Activated naive CD4-positive, alpha-beta T cell treated with anti-CD3 and anti-CD28 coated beads, Interleukin-2, amount 50 U/mL, for 24 hours (primary cell): ENCODE measurements at regions not wholly inside any gene's neighbourhood (a gene's known extent, or its start where the extent isn't known, plus 50 kb on each side); places are given as distances from the start of the nearest gene placed in this dataset.

Experiments
- H3K27ac Mint-ChIP-seq: one replicate; pipeline ENCODE4 v1.8.0; 2021; ENCODE audit warnings: mild to moderate bottlenecking, mixed read lengths
- H3K27me3 Mint-ChIP-seq: one replicate; pipeline ENCODE4 v1.8.0; 2021; ENCODE audit warnings: mixed read lengths
- H3K36me3 Mint-ChIP-seq: one replicate; pipeline ENCODE4 v1.8.0; 2021; ENCODE audit warnings: mixed read lengths
- H3K4me1 Mint-ChIP-seq: one replicate; pipeline ENCODE4 v1.8.0; 2021; ENCODE audit warnings: mixed read lengths
- H3K4me3 Mint-ChIP-seq: one replicate; pipeline ENCODE4 v1.8.0; 2021; ENCODE audit warnings: mild to moderate bottlenecking, mixed read lengths
- H3K9me3 Mint-ChIP-seq: one replicate; pipeline ENCODE4 v1.8.0; 2021; ENCODE audit warnings: mixed read lengths

DNA sequence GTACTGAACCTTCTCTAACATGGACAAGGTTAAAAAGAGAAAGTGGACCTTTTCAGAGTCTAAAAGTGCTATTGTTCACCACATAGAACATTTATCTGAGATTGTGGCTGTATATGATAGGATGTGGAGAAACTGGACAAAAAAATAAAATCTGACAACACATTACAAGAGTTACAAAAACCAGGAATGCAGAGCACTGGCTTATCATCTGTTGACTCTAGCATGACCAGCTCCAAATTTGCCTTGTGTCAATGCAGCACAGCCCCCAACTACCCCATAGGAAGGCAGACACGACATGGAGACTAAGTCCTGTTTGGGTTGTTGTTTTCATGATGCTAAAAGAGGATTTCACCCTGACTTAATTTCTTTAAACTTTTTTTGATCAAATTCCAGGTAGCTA, 436.9 kb upstream of the MARCKS start:
- Mint-ChIP-seq H3K4me3 (no peak overlapping the region), H3K27ac (no peak overlapping the region), H3K9me3 (no peaks in the 10 kb centered on the region)

DNA sequence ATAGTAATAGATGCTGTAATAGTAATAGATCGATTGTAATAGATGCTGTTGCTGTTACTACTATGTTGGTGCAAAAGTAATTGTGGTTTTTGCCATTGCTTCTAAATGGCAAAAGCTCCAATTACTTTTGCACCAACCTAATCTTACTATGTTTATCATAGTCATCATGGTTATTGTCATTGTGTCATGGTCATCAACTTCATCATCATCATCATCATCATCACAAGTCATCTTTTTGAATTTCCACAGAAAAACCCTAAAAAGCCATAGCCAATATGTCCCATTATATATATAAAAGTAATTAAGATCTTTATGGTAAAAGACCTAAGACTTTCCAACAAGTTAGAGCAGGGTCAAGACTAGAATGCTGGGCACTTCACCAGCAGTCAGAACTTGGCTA, 435.1 kb upstream of the MARCKS start:
- no peak overlapping the region for H3K4me3 Mint-ChIP-seq
- H3K36me3 Mint-ChIP-seq, result no peaks in the 10 kb centered on the region
- H3K27me3 Mint-ChIP-seq, result peaks cover 1% of the 10 kb centered on the region
- no peaks in the 10 kb centered on the region for H3K9me3 Mint-ChIP-seq
- H3K27ac Mint-ChIP-seq, result no peak overlapping the region
- no peaks in the 10 kb centered on the region for H3K4me1 Mint-ChIP-seq

More for the DNA sequence above, 436.9 kb upstream of the MARCKS start:
- Mint-ChIP-seq H3K27me3 (peaks cover 2% of the 10 kb centered on the region), H3K4me1 (no peaks in the 10 kb centered on the region), H3K36me3 (no peaks in the 10 kb centered on the region)

DNA sequence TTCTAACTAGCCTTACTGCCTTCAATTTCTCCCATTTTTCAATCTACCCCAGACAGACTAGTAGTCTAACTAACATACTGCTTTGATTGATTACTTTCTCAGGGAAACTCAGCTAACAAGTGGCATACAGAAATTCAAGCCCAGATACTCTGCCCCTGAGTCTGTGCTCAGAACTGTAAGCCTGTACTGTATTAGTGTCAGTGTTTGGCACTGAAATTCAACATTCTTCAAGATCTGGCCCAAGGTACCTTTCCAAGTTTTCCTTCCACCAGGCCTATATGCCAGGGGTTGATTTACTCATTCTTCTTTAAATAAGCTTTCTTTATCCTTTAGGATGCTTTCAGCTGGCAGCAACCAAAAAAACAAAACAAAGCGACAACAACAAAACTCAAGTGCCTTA, 433.2 kb upstream of the MARCKS start:
- Mint-ChIP-seq H3K4me1 (no peaks in the 10 kb centered on the region), H3K4me3 (no peak overlapping the region), H3K36me3 (no peaks in the 10 kb centered on the region), H3K9me3 (no peaks in the 10 kb centered on the region), H3K27me3 (peaks cover 1% of the 10 kb centered on the region), H3K27ac (no peak overlapping the region)

DNA sequence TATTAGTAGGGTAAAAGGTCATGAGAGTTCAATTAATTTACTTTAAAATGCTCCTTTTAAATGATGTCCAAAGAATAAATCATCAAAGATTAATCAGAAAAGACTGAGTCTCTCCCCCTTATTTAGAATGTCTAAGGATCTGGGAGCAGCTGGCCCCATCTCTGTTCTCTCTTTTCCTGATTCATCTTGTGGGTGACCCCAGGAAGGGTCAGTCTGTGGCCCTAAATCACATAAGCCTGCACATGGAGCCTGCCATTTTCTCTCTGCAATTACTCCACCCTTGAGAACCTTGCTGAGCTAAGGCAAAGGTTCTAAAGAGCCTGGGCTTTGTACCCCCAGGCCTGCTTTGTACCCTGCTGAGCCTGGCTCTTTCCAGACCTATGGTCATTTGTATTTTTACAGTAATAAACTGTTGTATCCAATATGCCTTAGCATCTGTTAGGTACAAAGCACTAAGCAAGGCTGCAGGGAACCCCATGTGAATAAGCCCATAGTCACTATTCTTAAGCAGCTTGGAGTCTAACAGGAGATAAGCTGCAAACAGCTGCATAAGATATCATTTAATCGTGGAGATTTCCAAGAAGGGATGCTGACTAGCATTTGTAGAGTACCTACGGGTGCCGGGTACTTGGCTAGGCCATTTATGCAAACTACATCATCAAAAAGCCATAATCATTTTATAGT, 431.0 kb upstream of the MARCKS start:
- no peaks in the 10 kb centered on the region for H3K4me1 Mint-ChIP-seq
- H3K27me3 Mint-ChIP-seq, result peaks cover 1% of the 10 kb centered on the region
- no peak overlapping the region for H3K27ac Mint-ChIP-seq
- H3K4me3 Mint-ChIP-seq, result no peak overlapping the region
- H3K9me3 Mint-ChIP-seq, result no peaks in the 10 kb centered on the region
- H3K36me3 Mint-ChIP-seq, result no peaks in the 10 kb centered on the region

DNA sequence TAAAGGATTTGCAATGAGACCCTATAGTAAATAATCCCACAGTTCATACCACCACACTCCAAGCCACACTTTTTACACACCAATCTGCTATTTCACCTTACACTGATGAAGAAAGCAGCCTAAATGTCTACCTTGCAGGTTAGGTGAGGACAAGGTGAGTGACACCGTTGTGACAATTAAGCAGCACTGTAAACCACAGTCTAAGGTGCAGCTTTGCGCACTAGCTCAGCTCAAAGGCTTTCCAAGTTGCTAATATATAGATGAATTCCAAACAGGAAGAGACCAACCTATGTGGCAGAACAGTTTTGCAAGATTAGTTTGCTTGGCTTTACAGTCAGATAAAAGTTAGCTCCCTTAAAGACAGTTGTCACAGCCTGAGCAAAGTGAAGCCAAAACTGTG, 429.5 kb upstream of the MARCKS start:
- Mint-ChIP-seq H3K27me3 (peaks cover 1% of the 10 kb centered on the region), H3K4me1 (no peaks in the 10 kb centered on the region), H3K36me3 (no peaks in the 10 kb centered on the region), H3K4me3 (no peak overlapping the region), H3K27ac (no peak overlapping the region), H3K9me3 (no peaks in the 10 kb centered on the region)

DNA sequence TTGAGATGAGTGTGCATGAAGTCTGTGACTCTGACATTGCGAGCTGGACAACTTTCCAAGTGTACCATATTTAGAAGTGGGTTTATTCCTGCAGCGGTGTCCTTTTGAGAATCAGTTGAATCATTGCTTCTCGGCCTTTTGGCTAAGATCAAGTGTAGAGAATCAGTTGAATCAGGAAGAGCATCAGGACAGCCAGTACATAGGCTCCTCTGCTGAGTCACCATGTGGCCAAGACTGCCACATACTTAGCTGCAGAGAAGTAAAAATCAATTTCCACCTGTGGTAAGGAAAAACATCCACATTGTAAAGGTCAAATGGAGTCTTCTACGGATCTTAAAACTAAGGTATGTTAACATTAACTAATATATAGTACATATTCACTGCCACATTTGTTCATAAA, 428.4 kb upstream of the MARCKS start:
- H3K9me3 Mint-ChIP-seq, result no peaks in the 10 kb centered on the region
- H3K4me3 Mint-ChIP-seq, result no peak overlapping the region
- no peaks in the 10 kb centered on the region for H3K4me1 Mint-ChIP-seq
- H3K36me3 Mint-ChIP-seq, result no peaks in the 10 kb centered on the region
- peaks cover 1% of the 10 kb centered on the region for H3K27me3 Mint-ChIP-seq
- no peak overlapping the region for H3K27ac Mint-ChIP-seq

DNA sequence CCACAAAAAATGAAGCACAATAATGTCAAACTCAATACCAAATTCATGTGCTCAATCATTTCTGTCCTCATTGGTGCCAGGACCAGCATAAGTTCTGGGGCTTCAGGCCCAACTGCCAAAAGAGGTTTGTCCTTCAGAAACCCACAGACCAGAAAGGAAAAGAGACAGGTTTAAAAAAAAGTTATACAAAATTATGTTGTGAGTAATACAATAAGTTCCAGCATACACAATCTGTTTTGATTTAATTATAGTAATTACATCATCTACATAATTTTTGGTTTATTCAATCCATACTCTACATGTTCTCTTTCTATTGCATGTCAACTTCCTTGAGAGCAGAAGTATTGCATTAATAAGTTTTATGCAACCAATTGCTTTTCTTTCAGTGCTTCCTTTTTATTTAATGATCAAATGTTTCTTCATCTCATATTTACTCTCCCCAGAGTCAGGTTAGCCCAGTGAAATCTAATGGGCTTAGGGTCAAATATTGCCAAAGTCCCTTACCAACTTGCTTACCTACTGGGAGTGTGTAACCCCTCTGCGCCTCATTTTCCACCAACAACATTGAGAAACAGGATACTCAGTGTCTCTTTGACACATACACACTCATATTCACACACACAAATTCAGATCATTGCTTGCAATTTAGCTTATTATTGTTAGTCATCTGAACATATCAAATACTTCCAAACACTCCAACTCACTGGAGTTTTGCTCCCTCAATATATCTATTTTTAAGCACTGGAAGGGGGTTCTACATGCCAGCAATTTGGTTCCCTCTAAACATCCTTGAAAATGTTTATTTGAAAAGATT, 424.4 kb upstream of the MARCKS start:
- H3K4me1 Mint-ChIP-seq, result no peaks in the 10 kb centered on the region
- H3K27me3 Mint-ChIP-seq, result no peaks in the 10 kb centered on the region
- H3K36me3 Mint-ChIP-seq, result no peaks in the 10 kb centered on the region
- no peak overlapping the region for H3K4me3 Mint-ChIP-seq
- no peaks in the 10 kb centered on the region for H3K9me3 Mint-ChIP-seq
- H3K27ac Mint-ChIP-seq, result no peak overlapping the region

DNA sequence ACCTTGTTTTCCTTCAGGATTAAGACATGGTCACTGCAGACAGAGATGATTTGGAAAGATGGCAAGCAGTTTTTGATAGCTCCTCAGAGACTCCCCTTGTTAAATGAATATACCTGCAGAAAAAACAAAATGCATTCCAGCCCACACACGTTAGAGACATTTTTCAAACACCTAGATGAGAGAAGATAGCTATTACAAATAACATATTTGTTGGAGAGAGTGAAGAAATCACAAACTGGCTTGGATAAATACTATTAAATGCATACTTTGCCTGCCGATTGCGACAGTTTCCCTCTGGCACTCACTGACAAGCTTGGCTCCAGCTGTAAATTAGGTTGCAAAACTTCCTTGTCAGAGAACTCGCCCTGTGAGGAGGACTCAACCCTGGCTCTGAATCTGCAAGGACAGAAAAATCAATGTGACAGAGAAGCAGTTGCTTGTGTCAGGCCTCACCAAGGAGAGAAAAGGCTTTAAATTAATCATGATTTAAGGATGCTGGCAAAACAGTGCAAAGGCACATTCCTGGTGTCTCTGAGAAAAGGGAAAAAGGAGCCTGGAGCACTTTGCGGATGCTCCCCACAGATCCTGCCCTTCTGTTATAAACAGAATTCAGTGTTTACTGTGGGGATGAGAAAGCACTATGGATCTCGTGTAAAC, 423.7 kb upstream of the MARCKS start:
- Mint-ChIP-seq H3K36me3 (no peaks in the 10 kb centered on the region), H3K9me3 (no peaks in the 10 kb centered on the region), H3K27ac (no peak overlapping the region), H3K4me3 (no peak overlapping the region), H3K4me1 (no peaks in the 10 kb centered on the region), H3K27me3 (no peaks in the 10 kb centered on the region)

DNA sequence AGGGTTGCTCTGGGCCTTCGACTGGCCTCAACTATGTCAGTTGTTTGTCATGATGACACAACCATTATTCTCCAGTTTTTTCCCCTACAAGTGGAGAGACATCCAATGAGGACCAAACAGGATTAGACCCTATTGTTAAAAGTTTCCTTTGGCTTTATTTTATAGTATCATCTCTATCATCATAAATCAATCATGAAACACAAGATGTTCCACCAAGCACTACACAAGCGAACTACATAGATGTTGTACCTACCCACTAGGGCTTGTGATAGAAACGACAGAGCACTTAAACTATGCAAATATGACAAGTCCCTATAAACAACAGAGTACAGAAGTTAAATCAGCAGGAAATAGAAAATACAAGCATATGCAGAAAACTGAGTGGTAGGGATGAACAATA, 422.5 kb upstream of the MARCKS start:
- Mint-ChIP-seq H3K9me3 (no peaks in the 10 kb centered on the region), H3K27ac (no peak overlapping the region), H3K27me3 (no peaks in the 10 kb centered on the region), H3K4me1 (no peaks in the 10 kb centered on the region), H3K4me3 (no peak overlapping the region), H3K36me3 (no peaks in the 10 kb centered on the region)

DNA sequence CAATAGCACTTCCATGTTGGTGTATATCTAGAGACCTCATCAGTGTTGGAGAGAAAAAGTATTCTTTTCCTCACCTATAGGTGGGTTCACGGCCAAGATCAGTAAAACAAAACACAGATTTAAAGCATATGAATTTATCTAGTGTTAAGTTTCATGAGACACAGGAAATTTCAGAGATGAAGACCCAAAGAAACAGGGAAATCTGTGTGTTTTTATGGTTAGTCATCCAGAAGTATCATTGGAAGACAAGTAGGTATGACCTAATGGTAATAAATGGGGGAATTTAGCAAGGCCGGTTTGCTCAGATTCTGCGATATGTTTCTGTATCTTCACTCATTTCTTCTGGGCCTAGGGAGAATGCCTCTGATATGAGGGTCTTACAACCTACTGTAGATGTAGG, 419.6 kb upstream of the MARCKS start:
- Mint-ChIP-seq H3K9me3 (no peaks in the 10 kb centered on the region), H3K4me3 (no peak overlapping the region), H3K27me3 (peaks cover 3% of the 10 kb centered on the region), H3K4me1 (no peaks in the 10 kb centered on the region), H3K36me3 (no peaks in the 10 kb centered on the region), H3K27ac (no peak overlapping the region)

DNA sequence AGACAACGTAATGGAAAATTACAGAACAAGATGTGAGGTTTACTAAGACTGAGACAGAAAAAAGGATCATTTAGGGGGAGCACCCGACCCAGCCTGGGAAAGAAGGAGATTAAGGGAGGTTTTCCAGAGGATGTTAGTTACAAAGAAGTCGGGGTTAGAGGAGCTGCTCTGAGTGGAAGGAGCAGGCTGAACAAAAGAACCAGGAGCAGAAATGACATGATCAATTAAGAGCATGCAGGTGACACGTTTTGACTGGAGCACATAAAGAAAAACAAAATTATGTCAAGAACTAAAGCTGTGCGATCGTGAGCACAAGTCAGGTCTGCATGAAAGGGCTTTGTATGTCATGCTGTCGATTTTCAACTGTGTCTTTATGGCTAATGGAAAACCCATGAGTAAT, 417.3 kb upstream of the MARCKS start:
- Mint-ChIP-seq H3K4me3 (no peak overlapping the region), H3K4me1 (no peaks in the 10 kb centered on the region), H3K36me3 (no peaks in the 10 kb centered on the region), H3K27me3 (peaks cover 3% of the 10 kb centered on the region), H3K27ac (no peak overlapping the region), H3K9me3 (no peaks in the 10 kb centered on the region)

DNA sequence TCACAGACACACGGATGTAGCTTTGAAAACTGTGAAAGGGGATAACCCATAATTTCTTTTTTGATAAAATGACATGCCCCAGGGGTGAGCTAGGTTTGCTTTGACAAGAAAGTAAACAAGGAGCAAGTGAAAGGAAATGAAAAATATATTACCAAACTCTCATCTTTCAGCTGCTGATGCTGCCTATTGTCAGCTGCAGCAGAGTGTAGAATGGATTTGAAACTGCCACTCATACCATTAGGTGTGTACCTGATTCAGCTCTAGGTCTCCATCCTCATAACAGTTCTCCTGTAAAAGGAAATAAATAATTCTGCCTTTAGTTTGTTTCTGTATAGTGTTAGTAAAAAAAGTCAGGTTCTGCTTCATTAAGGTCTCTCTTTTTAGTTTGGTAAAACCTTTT, 415.1 kb upstream of the MARCKS start:
- Mint-ChIP-seq H3K27ac (no peak overlapping the region), H3K4me1 (no peaks in the 10 kb centered on the region), H3K27me3 (peaks cover 3% of the 10 kb centered on the region), H3K4me3 (no peak overlapping the region), H3K36me3 (no peaks in the 10 kb centered on the region), H3K9me3 (no peaks in the 10 kb centered on the region)

DNA sequence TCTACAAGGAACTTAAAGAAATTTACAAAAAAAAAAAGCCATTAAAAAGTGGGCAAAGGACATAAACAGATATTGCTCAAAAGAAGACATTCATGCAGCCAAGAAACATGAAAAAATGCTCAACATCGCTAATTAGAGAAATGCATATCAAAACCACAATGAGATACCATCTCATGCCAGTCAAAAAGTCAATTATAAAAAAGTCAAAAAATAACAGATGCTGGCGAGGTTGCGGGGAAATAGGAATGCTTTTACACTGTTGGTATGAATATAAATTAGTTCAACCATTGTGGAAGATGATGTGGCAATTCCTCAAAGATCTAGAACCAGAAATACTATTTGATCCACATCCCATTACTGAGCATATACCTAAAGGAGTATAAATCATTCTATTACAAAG, 411.9 kb upstream of the MARCKS start:
- no peak overlapping the region for H3K4me3 Mint-ChIP-seq
- H3K27me3 Mint-ChIP-seq, result peaks cover 3% of the 10 kb centered on the region
- no peaks in the 10 kb centered on the region for H3K9me3 Mint-ChIP-seq
- H3K4me1 Mint-ChIP-seq, result no peaks in the 10 kb centered on the region
- no peaks in the 10 kb centered on the region for H3K36me3 Mint-ChIP-seq
- no peak overlapping the region for H3K27ac Mint-ChIP-seq

DNA sequence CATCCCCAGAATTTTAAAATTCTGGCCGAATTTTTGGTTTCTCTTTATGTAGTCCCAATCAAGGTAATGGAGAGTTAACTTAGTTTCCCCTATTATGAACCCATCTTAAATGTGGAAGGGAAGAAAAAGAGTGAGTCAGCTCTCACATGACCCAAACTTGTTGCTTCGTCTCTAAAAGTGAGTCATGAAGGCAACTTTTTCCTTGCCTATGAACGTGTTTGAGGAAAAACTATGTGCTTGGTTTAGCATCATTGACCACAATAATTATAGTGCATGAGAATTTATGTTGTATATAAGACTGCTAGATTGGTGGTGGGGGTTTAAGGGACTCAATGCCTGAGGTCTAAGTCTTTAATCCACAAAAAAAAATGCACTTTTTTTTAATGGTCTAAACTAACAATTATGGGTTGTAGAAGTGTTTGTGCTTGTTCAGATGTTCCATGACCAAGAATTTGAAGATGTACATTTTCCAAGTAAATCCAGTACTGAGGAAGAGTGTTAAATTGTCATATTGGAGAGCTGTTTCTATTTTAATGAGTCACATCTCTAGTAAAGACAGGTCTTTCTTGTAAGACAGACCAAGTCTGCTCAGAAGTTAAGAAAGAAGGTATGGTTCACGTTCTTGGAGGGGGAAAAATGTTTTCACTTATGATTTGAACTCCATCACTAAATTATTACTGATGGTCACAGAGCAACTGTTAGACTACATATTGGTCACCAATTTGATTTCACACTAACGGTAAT, 409.9 kb upstream of the MARCKS start:
- Mint-ChIP-seq H3K27me3 (no peaks in the 10 kb centered on the region), H3K36me3 (no peaks in the 10 kb centered on the region), H3K4me1 (no peaks in the 10 kb centered on the region), H3K9me3 (no peaks in the 10 kb centered on the region), H3K4me3 (no peak overlapping the region), H3K27ac (no peak overlapping the region)

DNA sequence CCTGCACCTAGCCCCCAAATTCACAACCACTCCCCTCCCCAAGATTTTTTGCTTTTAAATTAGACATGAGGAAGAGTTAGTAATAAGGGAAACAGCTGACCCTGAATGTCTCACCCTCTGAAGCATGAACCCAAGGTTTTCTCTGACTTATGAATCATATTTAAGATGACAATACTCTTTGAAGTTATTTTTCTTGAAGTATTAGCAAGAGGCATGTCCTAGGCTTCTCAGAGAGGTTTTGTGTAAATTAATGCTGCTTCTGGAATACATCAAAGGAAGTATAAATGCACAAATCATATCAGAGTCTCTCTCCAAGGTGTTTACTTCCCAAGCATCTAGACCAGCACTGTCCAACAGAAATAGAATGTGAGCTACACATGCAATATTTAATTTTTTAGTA, 408.1 kb upstream of the MARCKS start:
- no peaks in the 10 kb centered on the region for H3K9me3 Mint-ChIP-seq
- H3K36me3 Mint-ChIP-seq, result no peaks in the 10 kb centered on the region

DNA sequence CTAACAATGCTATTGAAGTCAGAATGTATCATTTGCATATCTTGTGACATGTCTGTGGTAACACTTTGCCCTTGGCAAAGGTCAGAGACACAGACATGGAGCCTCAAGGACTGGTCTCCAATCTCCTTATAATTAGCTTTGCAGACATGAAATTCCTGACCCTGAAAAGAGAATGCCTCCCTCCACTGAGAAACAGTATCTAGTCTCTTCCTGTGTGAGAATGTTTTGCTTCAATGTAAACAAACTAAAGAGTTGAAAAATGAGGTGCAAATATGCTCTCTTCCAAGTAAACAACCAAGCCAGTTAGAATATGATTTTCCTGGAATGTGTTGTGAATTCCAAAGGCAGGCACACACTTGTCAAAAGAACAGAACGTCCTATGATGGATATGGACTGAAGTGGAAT, 407.1 kb upstream of the MARCKS start:
- Mint-ChIP-seq H3K9me3 (no peaks in the 10 kb centered on the region), H3K27me3 (no peaks in the 10 kb centered on the region), H3K27ac (no peak overlapping the region), H3K36me3 (no peaks in the 10 kb centered on the region), H3K4me3 (no peak overlapping the region), H3K4me1 (no peaks in the 10 kb centered on the region)

More for the DNA sequence above, 408.1 kb upstream of the MARCKS start:
- H3K27ac Mint-ChIP-seq, result no peak overlapping the region
- no peak overlapping the region for H3K4me3 Mint-ChIP-seq
- no peaks in the 10 kb centered on the region for H3K4me1 Mint-ChIP-seq
- H3K27me3 Mint-ChIP-seq, result no peaks in the 10 kb centered on the region
